ENCODE measurements at regions not wholly inside any gene's neighbourhood (a gene's known extent, or its start where the extent isn't known, plus 50 kb on each side); places are given as distances from the start of the nearest gene placed in this dataset.

- Histone ChIP-seq H3K36me3 (ENCODE audit: control insufficient read depth, low read depth, low read length) (no peaks in the 10 kb centered on the region), H3K9me3 (ENCODE audit: control insufficient read depth, low read depth, low read length) (no peaks in the 10 kb centered on the region), H3K9ac (ENCODE audit: low read length) (no peak overlapping the region), H3K27me3 (ENCODE audit: control insufficient read depth, insufficient read depth, low read length) (no peaks in the 10 kb centered on the region), H3K4me1 (ENCODE audit: control insufficient read depth, low read depth, low read length) (peaks cover 21% of the 10 kb centered on the region), H3K27ac (ENCODE audit: low read length) (no peak overlapping the region), H3K4me3 (ENCODE audit: low read length) (no peak overlapping the region)
Measured at GRCh38 chr2:198494931-198495330, 690.5 kb downstream of the PLCL1 start.

DNA sequence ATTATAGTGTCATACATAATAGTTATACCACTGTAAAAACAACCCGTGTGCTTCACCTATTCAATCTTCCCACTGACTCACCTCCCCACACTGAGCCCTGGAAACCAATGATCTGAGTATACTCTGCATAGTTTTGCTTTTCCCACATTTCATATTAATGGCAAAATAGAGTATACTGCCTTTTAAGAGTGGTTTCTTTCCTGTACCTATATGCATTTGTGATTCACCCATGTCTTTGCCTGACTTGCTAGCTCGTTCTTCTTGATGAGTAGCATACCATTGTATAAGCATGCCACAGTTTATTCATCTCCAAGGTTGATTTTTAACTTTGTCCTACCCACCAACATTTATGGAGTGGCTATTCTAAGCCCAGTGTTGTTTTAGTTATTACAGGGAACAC, 686.4 kb downstream of the PLCL1 start:
- H3K4me1 ChIP-seq (ENCODE audit: control insufficient read depth, low read depth, low read length), result no peaks in the 10 kb centered on the region
- H3K9me3 ChIP-seq (ENCODE audit: control insufficient read depth, low read depth, low read length), result no peaks in the 10 kb centered on the region
- H3K27ac ChIP-seq (ENCODE audit: low read length), result no peak overlapping the region
- H3K4me3 ChIP-seq (ENCODE audit: low read length), result no peak overlapping the region
- H3K27me3 ChIP-seq (ENCODE audit: control insufficient read depth, insufficient read depth, low read length), result no peaks in the 10 kb centered on the region
- no peaks in the 10 kb centered on the region for H3K36me3 ChIP-seq (ENCODE audit: control insufficient read depth, low read depth, low read length)
- H3K9ac ChIP-seq (ENCODE audit: low read length), result no peak overlapping the region

- Histone ChIP-seq H3K36me3 (ENCODE audit: control insufficient read depth, low read depth, low read length) (no peaks in the 10 kb centered on the region), H3K9ac (ENCODE audit: low read length) (no peak overlapping the region), H3K4me1 (ENCODE audit: control insufficient read depth, low read depth, low read length) (no peaks in the 10 kb centered on the region), H3K27me3 (ENCODE audit: control insufficient read depth, insufficient read depth, low read length) (no peaks in the 10 kb centered on the region), H3K27ac (ENCODE audit: low read length) (no peak overlapping the region), H3K9me3 (ENCODE audit: control insufficient read depth, low read depth, low read length) (no peaks in the 10 kb centered on the region), H3K4me3 (ENCODE audit: low read length) (no peak overlapping the region)
Measured at GRCh38 chr2:198488964-198489363, 684.6 kb downstream of the PLCL1 start.

GRCh38 chr2:198483051-198483450, 678.7 kb downstream of the PLCL1 start:
- Histone ChIP-seq H3K4me1 (ENCODE audit: control insufficient read depth, low read depth, low read length) (no peaks in the 10 kb centered on the region), H3K27me3 (ENCODE audit: control insufficient read depth, insufficient read depth, low read length) (no peaks in the 10 kb centered on the region), H3K9me3 (ENCODE audit: control insufficient read depth, low read depth, low read length) (no peaks in the 10 kb centered on the region), H3K27ac (ENCODE audit: low read length) (no peak overlapping the region), H3K36me3 (ENCODE audit: control insufficient read depth, low read depth, low read length) (no peaks in the 10 kb centered on the region), H3K9ac (ENCODE audit: low read length) (no peak overlapping the region), H3K4me3 (ENCODE audit: low read length) (no peak overlapping the region)

DNA sequence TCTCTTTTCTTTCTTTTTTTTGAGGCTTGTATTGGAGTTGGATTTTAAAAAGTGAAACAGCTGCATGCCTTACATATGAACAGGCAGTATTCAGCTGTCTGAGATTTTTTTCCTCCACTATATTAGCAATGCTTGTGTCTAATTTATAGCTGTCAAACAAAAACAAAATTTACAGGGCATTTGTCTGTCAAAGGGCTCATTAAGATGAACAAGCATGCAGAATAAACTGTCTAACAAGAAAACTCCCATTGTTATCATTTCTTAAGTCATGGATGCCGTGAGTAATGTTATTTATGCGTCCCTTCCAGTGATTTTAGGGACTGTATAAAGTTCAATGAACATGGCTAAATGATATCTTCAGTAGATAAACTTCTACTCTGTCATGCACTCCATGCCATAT, 674.7 kb downstream of the PLCL1 start:
- no peaks in the 10 kb centered on the region for H3K36me3 ChIP-seq (ENCODE audit: control insufficient read depth, low read depth, low read length)
- H3K27ac ChIP-seq (ENCODE audit: low read length), result no peak overlapping the region
- H3K27me3 ChIP-seq (ENCODE audit: control insufficient read depth, insufficient read depth, low read length), result no peaks in the 10 kb centered on the region
- H3K4me1 ChIP-seq (ENCODE audit: control insufficient read depth, low read depth, low read length), result no peaks in the 10 kb centered on the region
- H3K4me3 ChIP-seq (ENCODE audit: low read length), result no peak overlapping the region
- no peaks in the 10 kb centered on the region for H3K9me3 ChIP-seq (ENCODE audit: control insufficient read depth, low read depth, low read length)
- no peak overlapping the region for H3K9ac ChIP-seq (ENCODE audit: low read length)

DNA sequence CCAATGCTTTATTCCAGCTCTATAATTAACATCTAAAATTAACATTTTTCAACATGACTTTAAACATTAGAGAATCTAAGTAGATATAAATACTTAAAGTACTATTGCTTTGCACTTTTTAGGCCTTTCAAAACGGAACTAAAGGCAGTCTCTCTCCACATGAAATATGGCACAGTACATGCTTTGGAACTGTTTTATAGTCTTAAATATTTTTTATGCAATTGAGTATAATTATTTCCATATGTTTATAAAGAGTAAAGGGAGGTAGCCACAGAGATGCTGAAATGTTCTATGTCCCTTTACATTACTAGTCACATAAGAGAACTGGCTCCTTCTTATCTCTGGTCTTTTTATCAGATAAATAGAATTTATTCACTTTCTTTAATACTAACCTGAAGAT, 674.0 kb downstream of the PLCL1 start:
- no peaks in the 10 kb centered on the region for H3K4me1 ChIP-seq (ENCODE audit: control insufficient read depth, low read depth, low read length)
- no peak overlapping the region for H3K27ac ChIP-seq (ENCODE audit: low read length)
- no peak overlapping the region for H3K4me3 ChIP-seq (ENCODE audit: low read length)
- H3K36me3 ChIP-seq (ENCODE audit: control insufficient read depth, low read depth, low read length), result no peaks in the 10 kb centered on the region
- no peak overlapping the region for H3K9ac ChIP-seq (ENCODE audit: low read length)
- no peaks in the 10 kb centered on the region for H3K9me3 ChIP-seq (ENCODE audit: control insufficient read depth, low read depth, low read length)
- no peaks in the 10 kb centered on the region for H3K27me3 ChIP-seq (ENCODE audit: control insufficient read depth, insufficient read depth, low read length)

DNA sequence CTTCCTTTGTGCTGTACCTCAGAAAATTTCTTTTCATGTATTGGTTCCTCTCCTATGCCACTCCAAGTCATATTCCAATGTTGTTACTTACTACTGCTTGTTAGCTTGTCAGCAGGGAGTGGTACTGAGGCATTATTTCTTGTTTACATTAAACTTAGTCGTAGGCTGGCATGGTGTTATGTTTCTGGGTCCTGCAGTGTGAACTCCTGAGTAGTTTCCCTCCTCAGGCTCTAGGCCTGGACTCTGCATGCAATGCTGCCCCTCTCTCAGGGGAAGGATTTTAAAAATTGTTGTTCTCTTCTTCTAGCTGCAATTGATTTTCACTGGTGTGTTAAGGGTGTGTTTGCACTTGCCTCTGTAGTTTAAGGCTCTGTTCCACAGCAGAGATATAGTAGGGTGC, 671.6 kb downstream of the PLCL1 start:
- H3K27me3 ChIP-seq (ENCODE audit: control insufficient read depth, insufficient read depth, low read length), result no peaks in the 10 kb centered on the region

GRCh38 chr2:198471291-198471690, 666.9 kb downstream of the PLCL1 start:
- Histone ChIP-seq H3K27me3 (ENCODE audit: control insufficient read depth, insufficient read depth, low read length) (no peaks in the 10 kb centered on the region), H3K36me3 (ENCODE audit: control insufficient read depth, low read depth, low read length) (no peaks in the 10 kb centered on the region), H3K9me3 (ENCODE audit: control insufficient read depth, low read depth, low read length) (no peaks in the 10 kb centered on the region), H3K4me1 (ENCODE audit: control insufficient read depth, low read depth, low read length) (no peaks in the 10 kb centered on the region), H3K4me3 (ENCODE audit: low read length) (no peak overlapping the region), H3K9ac (ENCODE audit: low read length) (no peak overlapping the region), H3K27ac (ENCODE audit: low read length) (no peak overlapping the region)

More for the DNA sequence above, 671.6 kb downstream of the PLCL1 start:
- H3K9me3 ChIP-seq (ENCODE audit: control insufficient read depth, low read depth, low read length), result no peaks in the 10 kb centered on the region
- no peaks in the 10 kb centered on the region for H3K4me1 ChIP-seq (ENCODE audit: control insufficient read depth, low read depth, low read length)
- H3K36me3 ChIP-seq (ENCODE audit: control insufficient read depth, low read depth, low read length), result no peaks in the 10 kb centered on the region
- H3K9ac ChIP-seq (ENCODE audit: low read length), result no peak overlapping the region
- H3K4me3 ChIP-seq (ENCODE audit: low read length), result no peak overlapping the region
- H3K27ac ChIP-seq (ENCODE audit: low read length), result no peak overlapping the region

DNA sequence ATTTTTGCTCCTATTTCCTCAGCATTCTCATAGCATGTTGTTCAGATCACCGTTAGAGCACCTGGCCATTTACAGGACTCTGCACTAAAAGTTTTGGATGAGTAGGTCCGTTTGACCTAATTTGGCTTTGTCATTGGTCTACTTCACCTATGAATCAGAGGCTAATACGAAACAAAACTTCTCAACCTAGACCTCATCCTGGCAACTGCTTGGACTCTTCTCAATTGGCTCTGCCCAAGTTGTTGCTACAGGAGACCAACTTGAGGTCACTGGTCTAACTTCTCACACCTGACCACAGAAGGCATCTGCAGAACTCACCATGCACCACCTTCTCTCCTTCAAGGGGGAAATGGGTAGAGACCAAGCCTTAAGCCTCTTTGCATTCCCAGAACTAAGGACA, 663.7 kb downstream of the PLCL1 start:
- no peak overlapping the region for H3K9ac ChIP-seq (ENCODE audit: low read length)
- H3K4me1 ChIP-seq (ENCODE audit: control insufficient read depth, low read depth, low read length), result no peaks in the 10 kb centered on the region
- H3K27me3 ChIP-seq (ENCODE audit: control insufficient read depth, insufficient read depth, low read length), result no peaks in the 10 kb centered on the region
- no peaks in the 10 kb centered on the region for H3K9me3 ChIP-seq (ENCODE audit: control insufficient read depth, low read depth, low read length)
- no peaks in the 10 kb centered on the region for H3K36me3 ChIP-seq (ENCODE audit: control insufficient read depth, low read depth, low read length)
- H3K27ac ChIP-seq (ENCODE audit: low read length), result no peak overlapping the region
- no peak overlapping the region for H3K4me3 ChIP-seq (ENCODE audit: low read length)

GRCh38 chr2:198465970-198466369, 661.6 kb downstream of the PLCL1 start:
- H3K9ac ChIP-seq (ENCODE audit: low read length), result no peak overlapping the region
- H3K36me3 ChIP-seq (ENCODE audit: control insufficient read depth, low read depth, low read length), result no peaks in the 10 kb centered on the region
- no peaks in the 10 kb centered on the region for H3K27me3 ChIP-seq (ENCODE audit: control insufficient read depth, insufficient read depth, low read length)
- H3K9me3 ChIP-seq (ENCODE audit: control insufficient read depth, low read depth, low read length), result no peaks in the 10 kb centered on the region
- H3K4me1 ChIP-seq (ENCODE audit: control insufficient read depth, low read depth, low read length), result no peaks in the 10 kb centered on the region
- H3K27ac ChIP-seq (ENCODE audit: low read length), result no peak overlapping the region
- H3K4me3 ChIP-seq (ENCODE audit: low read length), result no peak overlapping the region

- no peak overlapping the region for H3K9ac ChIP-seq (ENCODE audit: low read length)
- no peaks in the 10 kb centered on the region for H3K36me3 ChIP-seq (ENCODE audit: control insufficient read depth, low read depth, low read length)
- no peaks in the 10 kb centered on the region for H3K27me3 ChIP-seq (ENCODE audit: control insufficient read depth, insufficient read depth, low read length)
- H3K27ac ChIP-seq (ENCODE audit: low read length), result no peak overlapping the region
- no peaks in the 10 kb centered on the region for H3K9me3 ChIP-seq (ENCODE audit: control insufficient read depth, low read depth, low read length)
- H3K4me3 ChIP-seq (ENCODE audit: low read length), result no peak overlapping the region
- H3K4me1 ChIP-seq (ENCODE audit: control insufficient read depth, low read depth, low read length), result no peaks in the 10 kb centered on the region
Measured at GRCh38 chr2:198456418-198456817, 652.0 kb downstream of the PLCL1 start.

DNA sequence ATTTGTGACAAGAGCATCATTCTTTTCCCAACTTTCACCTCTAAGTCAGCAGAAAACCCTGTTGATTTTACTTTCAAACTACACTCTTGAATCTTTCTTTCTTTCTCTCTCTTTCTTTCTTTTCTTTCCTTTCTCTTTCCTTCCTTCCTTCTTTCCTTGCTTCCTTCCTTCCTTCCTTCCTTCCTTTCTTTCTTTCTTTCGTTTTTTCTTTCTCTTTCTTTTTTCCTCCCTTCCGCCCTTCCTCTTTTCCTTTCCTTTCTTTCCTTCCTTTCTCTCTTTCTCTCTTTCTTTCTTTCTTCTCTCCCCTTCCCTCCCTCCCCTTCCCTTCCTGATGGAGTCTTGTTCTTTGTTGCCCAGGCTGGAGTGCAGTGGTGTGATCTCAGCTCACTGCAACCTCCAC, 649.5 kb downstream of the PLCL1 start:
- no peaks in the 10 kb centered on the region for H3K9me3 ChIP-seq (ENCODE audit: control insufficient read depth, low read depth, low read length)
- no peak overlapping the region for H3K4me3 ChIP-seq (ENCODE audit: low read length)
- H3K4me1 ChIP-seq (ENCODE audit: control insufficient read depth, low read depth, low read length), result no peaks in the 10 kb centered on the region
- H3K9ac ChIP-seq (ENCODE audit: low read length), result no peak overlapping the region
- H3K27me3 ChIP-seq (ENCODE audit: control insufficient read depth, insufficient read depth, low read length), result no peaks in the 10 kb centered on the region
- H3K27ac ChIP-seq (ENCODE audit: low read length), result no peak overlapping the region
- H3K36me3 ChIP-seq (ENCODE audit: control insufficient read depth, low read depth, low read length), result no peaks in the 10 kb centered on the region

Data from iPS-18a (cell line).